A673 (cell line): ENCODE measurements at regions not wholly inside any gene's neighbourhood (a gene's known extent, or its start where the extent isn't known, plus 50 kb on each side); places are given as distances from the start of the nearest gene placed in this dataset.

ENCODE experiments used
- BruUV-seq: library from RNA; stranded (reverse); fragments of 400-500 nt; replicated peaks from 2 replicates; lab custom pipeline; 2021; lab: Mats Ljungman, UMichigan
- CTCF ChIA-PET: fragments of 300-600 bp; sonication (Branson Sonifier 250); formaldehyde crosslinking; loops from one replicate; lab custom pipeline; 2022; ENCODE audit warnings: antibody characterized with exemption; lab: Charles Lee
- POLR2A ChIA-PET: fragments of 300-600 bp; sonication (Branson Sonifier 250); formaldehyde crosslinking; loops from one replicate; lab custom pipeline; 2022; ENCODE audit warnings: antibody characterized with exemption; ENCODE audit not compliant: low non-redundant PET; lab: Charles Lee
- DNase-seq: peaks from one replicate; pipeline ENCODE4 v3.0.0-alpha.2; 2015; ENCODE audit warnings: low spot score
- H3K27ac ChIP-seq: fragments of 200-600 bp; sonication (generic); 2 replicates; pipeline ENCODE4 v1.5.1; 2016; ENCODE audit warnings: mixed run types, low read depth, mild to moderate bottlenecking, mixed read lengths, antibody characterized with exemption, low read length; ENCODE audit not compliant: poor library complexity, severe bottlenecking
- H3K27me3 ChIP-seq: fragments of 200-600 bp; sonication (generic); replicated peaks from 2 replicates; pipeline ENCODE4 v1.6.1; 2017; ENCODE audit warnings: mixed run types, low read depth, mild to moderate bottlenecking, mixed read lengths, antibody characterized with exemption, low read length; ENCODE audit not compliant: insufficient read depth, poor library complexity
- H3K36me3 ChIP-seq: fragments of 200-600 bp; sonication (generic); 2 replicates; pipeline ENCODE4 v1.6.1; 2016; ENCODE audit warnings: mixed run types, mild to moderate bottlenecking, mixed read lengths, antibody characterized with exemption, low read length; ENCODE audit not compliant: insufficient read depth, poor library complexity, severe bottlenecking
- H3K4me1 ChIP-seq: fragments of 200-600 bp; sonication (generic); 2 replicates; pipeline ENCODE4 v1.6.1; 2017; ENCODE audit warnings: mixed run types, mild to moderate bottlenecking, mixed read lengths, antibody characterized with exemption, low read length; ENCODE audit not compliant: insufficient read depth, poor library complexity, severe bottlenecking
- H3K4me3 ChIP-seq: fragments of 200-600 bp; sonication (generic); 2 replicates; pipeline ENCODE4 v1.5.1; 2016; ENCODE audit warnings: low read depth, mixed run types, mild to moderate bottlenecking, mixed read lengths, low read length; ENCODE audit not compliant: poor library complexity, severe bottlenecking
- H3K9me3 ChIP-seq: fragments of 200-600 bp; sonication (generic); 2 replicates; pipeline ENCODE4 v1.6.1; 2016; ENCODE audit warnings: mixed run types, low read depth, mild to moderate bottlenecking, mixed read lengths, antibody characterized with exemption, low read length; ENCODE audit not compliant: poor library complexity, severe bottlenecking
- CTCF ChIP-seq: fragments of 300-800, 200-600 bp; sonication (generic); conservative IDR thresholded peaks from 2 replicates; pipeline ENCODE4 v1.5.1; 2017; ENCODE audit warnings: low read depth, mild to moderate bottlenecking, antibody characterized with exemption, low read length, moderate library complexity, mixed read lengths
- EZH2 ChIP-seq: fragments of 200-600 bp; sonication (generic); IDR thresholded peaks from 2 replicates; pipeline ENCODE4 v1.6.1; 2017; ENCODE audit warnings: borderline replicate concordance, low read depth, mild to moderate bottlenecking, mixed read lengths, antibody characterized with exemption, low read length; ENCODE audit not compliant: poor library complexity, severe bottlenecking
- intact Hi-C: fragments of 100-400 bp; cut with micrococcal nuclease; formaldehyde crosslinking; loops from one replicate; pipeline ENCODE4 v1.10.0; 2022; ENCODE audit not compliant: unreplicated experiment

DNA sequence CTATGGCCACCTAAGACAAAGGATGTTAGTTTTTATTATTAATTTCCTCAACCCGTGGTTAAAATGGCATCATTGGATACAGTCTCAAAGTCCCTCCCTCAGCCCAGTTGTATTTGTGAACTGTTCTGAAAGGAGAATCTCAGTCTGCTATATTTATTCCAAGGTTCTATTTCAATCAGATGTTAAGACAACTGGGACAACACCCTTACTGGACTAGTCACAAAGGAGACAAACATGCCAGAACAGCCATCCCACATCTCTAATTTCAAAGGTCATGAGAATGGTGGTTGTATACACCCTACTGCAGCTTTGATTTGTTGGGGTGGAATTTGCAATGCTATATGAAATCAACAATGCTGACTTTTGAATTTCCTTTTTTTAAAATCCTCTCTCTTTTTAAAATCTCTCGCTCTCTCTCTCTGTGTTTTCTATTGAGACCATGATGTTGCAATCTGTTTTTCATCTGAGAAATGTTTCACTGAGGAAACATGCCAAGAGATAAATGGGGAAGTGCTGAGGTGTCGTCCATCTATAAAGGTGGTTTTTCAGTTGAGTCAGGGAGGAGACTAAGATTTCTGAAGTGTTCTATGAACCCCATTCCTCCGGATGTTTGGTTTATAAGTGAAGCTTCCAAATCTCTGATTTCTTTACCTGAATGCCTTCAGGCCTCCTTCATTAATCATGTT is 201.5 kb upstream of the GATB start:
- H3K36me3 ChIP-seq: no peaks in the 10 kb centered on the region
- no peaks in the 10 kb centered on the region for H3K9me3 ChIP-seq
- H3K27ac ChIP-seq: no peak overlapping the region
- DNase-seq: no peak
- intact Hi-C loops: no loop called here
- no peaks in the 10 kb centered on the region for H3K27me3 ChIP-seq
- CTCF ChIA-PET: no interaction called here
- no peaks in the 10 kb centered on the region for H3K4me1 ChIP-seq
- no TSS peak for BruUV-seq
- no peak for TF ChIP-seq CTCF
- POLR2A ChIA-PET: no interaction called here
- no peak overlapping the region for H3K4me3 ChIP-seq

GRCh38 chr4:151961456-151961855 is 200.6 kb upstream of the GATB start:
- TF ChIP-seq CTCF (no peak), EZH2 (no peak)
- Histone ChIP-seq H3K4me3 (no peak overlapping the region), H3K4me1 (no peaks in the 10 kb centered on the region), H3K9me3 (no peaks in the 10 kb centered on the region), H3K27me3 (no peaks in the 10 kb centered on the region), H3K27ac (no peak overlapping the region), H3K36me3 (no peaks in the 10 kb centered on the region)
- DNase-seq: no peak
- no TSS peak for BruUV-seq
- ChIA-PET POLR2A (no interaction called here), CTCF (no interaction called here)
- intact Hi-C loops: no loop called here

DNA sequence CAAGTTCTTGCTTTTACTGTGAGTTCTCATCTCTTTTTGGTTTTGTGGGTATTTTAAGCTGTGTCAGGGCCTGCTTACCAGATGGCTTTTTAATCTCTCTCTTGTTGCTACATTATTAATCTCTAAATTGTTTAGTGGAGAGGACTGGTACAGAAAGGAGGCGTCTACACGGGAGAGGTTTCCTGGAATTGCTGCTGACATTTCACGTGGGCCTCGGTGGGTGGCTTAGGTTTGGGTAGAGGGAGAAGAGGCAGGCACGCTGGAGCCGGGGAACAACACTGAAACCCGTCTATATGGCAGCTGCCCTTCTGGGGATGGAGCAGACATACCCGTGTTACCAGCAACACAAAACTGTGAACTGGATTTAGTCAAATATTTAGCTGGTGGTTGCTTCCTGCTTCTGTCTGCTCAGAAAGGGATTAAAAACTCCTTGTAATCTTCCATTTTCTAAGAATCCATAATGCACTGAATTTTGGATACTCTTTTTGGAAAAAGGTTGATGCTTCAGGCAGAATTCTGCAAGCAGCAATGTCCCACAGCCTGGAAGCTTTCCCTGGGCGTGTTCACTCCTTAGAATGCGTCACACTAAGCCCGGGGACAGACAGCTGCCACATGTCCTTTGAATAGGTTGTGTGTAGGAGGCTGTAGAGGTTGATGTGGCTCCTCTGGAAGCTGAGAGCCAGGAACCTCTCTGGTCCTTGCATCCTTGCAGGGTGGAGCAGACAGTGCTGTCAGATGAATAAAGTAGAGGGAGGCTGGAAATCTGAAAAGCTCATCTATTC is 199.8 kb upstream of the GATB start:
- H3K4me3 ChIP-seq: no peak overlapping the region
- no peaks in the 10 kb centered on the region for H3K9me3 ChIP-seq
- no peaks in the 10 kb centered on the region for H3K27me3 ChIP-seq
- ChIA-PET POLR2A (no interaction called here), CTCF (no interaction called here)
- no peak for TF ChIP-seq CTCF
- TF ChIP-seq EZH2: no peak
- no peak overlapping the region for H3K27ac ChIP-seq
- intact Hi-C loops: no loop called here
- BruUV-seq: no TSS peak
- no peaks in the 10 kb centered on the region for H3K36me3 ChIP-seq
- no peak for DNase-seq
- H3K4me1 ChIP-seq: no peaks in the 10 kb centered on the region
